ENCODE measurements at regions not wholly inside any gene's neighbourhood (a gene's known extent, or its start where the extent isn't known, plus 50 kb on each side); places are given as distances from the start of the nearest gene placed in this dataset.

GRCh38 chr4:30525662-30526315 is 194.4 kb upstream of the PCDH7 start:
- Histone ChIP-seq H3K4me1 (ENCODE audit: insufficient read depth, low read length) (no peaks in the 10 kb centered on the region), H3K9me3 (ENCODE audit: control insufficient read depth in 1 of 2, low read length in 2 of 2) (no peaks in the 10 kb centered on the region), H3K27me3 (ENCODE audit: insufficient read depth, low read length) (no peaks in the 10 kb centered on the region), H3K4me3 (ENCODE audit: low read length in 2 of 2) (no peak overlapping the region), H3K27ac (ENCODE audit: low read depth, low read length) (no peak overlapping the region), H3K36me3 (ENCODE audit: insufficient read depth, low read length) (no peaks in the 10 kb centered on the region)
- H3K27me3 Mint-ChIP-seq = no peaks in the 10 kb centered on the region
- no peak overlapping the region for H3K4me3 Mint-ChIP-seq
- intact Hi-C loops (cut with micrococcal nuclease) = no loop called here
- POLR2A ChIA-PET (ENCODE audit: partially characterized antibody) = no interaction called here
- CTCF ChIA-PET (ENCODE audit: partially characterized antibody) = no interaction called here
- no peaks in the 10 kb centered on the region for H3K4me1 Mint-ChIP-seq
- H3K36me3 Mint-ChIP-seq = no peaks in the 10 kb centered on the region
- H3K27ac Mint-ChIP-seq = no peak overlapping the region
- DNase-seq = no peak
- H3K9me3 Mint-ChIP-seq = peaks cover 1 to 19% (median 11%) of the 10 kb centered on the region in 8 donors

GRCh38 chr4:30535255-30535654 is 184.9 kb upstream of the PCDH7 start:
- no peak overlapping the region for H3K4me3 Mint-ChIP-seq
- H3K4me1 Mint-ChIP-seq = no peaks in the 10 kb centered on the region
- Histone ChIP-seq H3K27ac (ENCODE audit: low read depth, low read length) (no peak overlapping the region), H3K27me3 (ENCODE audit: insufficient read depth, low read length) (no peaks in the 10 kb centered on the region), H3K9me3 (ENCODE audit: control insufficient read depth in 1 of 2, low read length in 2 of 2) (no peaks in the 10 kb centered on the region), H3K4me3 (ENCODE audit: low read length in 2 of 2) (no peak overlapping the region), H3K4me1 (ENCODE audit: insufficient read depth, low read length) (no peaks in the 10 kb centered on the region), H3K36me3 (ENCODE audit: insufficient read depth, low read length) (no peaks in the 10 kb centered on the region)
- ChIA-PET CTCF (ENCODE audit: partially characterized antibody) (no interaction called here), POLR2A (ENCODE audit: partially characterized antibody) (no interaction called here)
- no peaks in the 10 kb centered on the region for H3K27me3 Mint-ChIP-seq
- intact Hi-C loops (cut with micrococcal nuclease) = loop anchor here (5.0 kb wide), 1 partner anchor 48 kb away; no protein-coding TSS in a partner anchor
- H3K9me3 Mint-ChIP-seq = peaks cover 5 to 31% (median 11%) of the 10 kb centered on the region in 8 donors
- H3K36me3 Mint-ChIP-seq = no peaks in the 10 kb centered on the region
- no peak overlapping the region for H3K27ac Mint-ChIP-seq
- no peak for DNase-seq

- Mint-ChIP-seq H3K4me3 (no peak overlapping the region), H3K4me1 (no peaks in the 10 kb centered on the region), H3K27me3 (no peaks in the 10 kb centered on the region), H3K9me3 (peaks cover 4 to 32% (median 10%) of the 10 kb centered on the region in 8 donors), H3K36me3 (no peaks in the 10 kb centered on the region), H3K27ac (no peak overlapping the region)
- POLR2A ChIA-PET (ENCODE audit: partially characterized antibody) = no interaction called here
- Histone ChIP-seq H3K4me1 (ENCODE audit: insufficient read depth, low read length) (no peaks in the 10 kb centered on the region), H3K9me3 (ENCODE audit: control insufficient read depth in 1 of 2, low read length in 2 of 2) (no peaks in the 10 kb centered on the region), H3K27me3 (ENCODE audit: insufficient read depth, low read length) (no peaks in the 10 kb centered on the region), H3K36me3 (ENCODE audit: insufficient read depth, low read length) (no peaks in the 10 kb centered on the region), H3K27ac (ENCODE audit: low read depth, low read length) (no peak overlapping the region), H3K4me3 (ENCODE audit: low read length in 2 of 2) (no peak overlapping the region)
- intact Hi-C loops (cut with micrococcal nuclease) = loop anchor here (5.0 kb wide), 1 partner anchor 49 kb away; no protein-coding TSS in a partner anchor
- CTCF ChIA-PET (ENCODE audit: partially characterized antibody) = no interaction called here
- DNase-seq = no peak
Measured at GRCh38 chr4:30536231-30536630, 183.9 kb upstream of the PCDH7 start.

- ChIA-PET CTCF (ENCODE audit: partially characterized antibody) (no interaction called here), POLR2A (ENCODE audit: partially characterized antibody) (no interaction called here)
- Histone ChIP-seq H3K27me3 (ENCODE audit: insufficient read depth, low read length) (no peaks in the 10 kb centered on the region), H3K4me3 (ENCODE audit: low read length in 2 of 2) (no peak overlapping the region), H3K36me3 (ENCODE audit: insufficient read depth, low read length) (no peaks in the 10 kb centered on the region), H3K4me1 (ENCODE audit: insufficient read depth, low read length) (no peaks in the 10 kb centered on the region), H3K27ac (ENCODE audit: low read depth, low read length) (no peak overlapping the region), H3K9me3 (ENCODE audit: control insufficient read depth in 1 of 2, low read length in 2 of 2) (no peaks in the 10 kb centered on the region)
- no peak overlapping the region for H3K4me3 Mint-ChIP-seq
- no peaks in the 10 kb centered on the region for H3K4me1 Mint-ChIP-seq
- no peaks in the 10 kb centered on the region for H3K36me3 Mint-ChIP-seq
- no peak overlapping the region for H3K27ac Mint-ChIP-seq
- H3K27me3 Mint-ChIP-seq = no peaks in the 10 kb centered on the region
- peaks cover 3 to 32% (median 10%) of the 10 kb centered on the region in 8 donors for H3K9me3 Mint-ChIP-seq
- no peak for DNase-seq
- intact Hi-C loops (cut with micrococcal nuclease) = loop anchor here (5.0 kb wide), 1 partner anchor 50 kb away; no protein-coding TSS in a partner anchor
Measured at GRCh38 chr4:30537456-30537855, 182.7 kb upstream of the PCDH7 start.

GRCh38 chr4:30538794-30539193 is 181.4 kb upstream of the PCDH7 start:
- H3K9me3 Mint-ChIP-seq = peaks cover 3 to 28% (median 10%) of the 10 kb centered on the region in 8 donors
- no peak overlapping the region for H3K27ac Mint-ChIP-seq
- Histone ChIP-seq H3K36me3 (ENCODE audit: insufficient read depth, low read length) (no peaks in the 10 kb centered on the region), H3K9me3 (ENCODE audit: control insufficient read depth in 1 of 2, low read length in 2 of 2) (no peaks in the 10 kb centered on the region), H3K27ac (ENCODE audit: low read depth, low read length) (no peak overlapping the region), H3K4me3 (ENCODE audit: low read length in 2 of 2) (no peak overlapping the region), H3K4me1 (ENCODE audit: insufficient read depth, low read length) (no peaks in the 10 kb centered on the region), H3K27me3 (ENCODE audit: insufficient read depth, low read length) (no peaks in the 10 kb centered on the region)
- no peaks in the 10 kb centered on the region for H3K36me3 Mint-ChIP-seq
- ChIA-PET POLR2A (ENCODE audit: partially characterized antibody) (no interaction called here), CTCF (ENCODE audit: partially characterized antibody) (no interaction called here)
- no peak for DNase-seq
- no peaks in the 10 kb centered on the region for H3K4me1 Mint-ChIP-seq
- H3K4me3 Mint-ChIP-seq = no peak overlapping the region
- intact Hi-C loops (cut with micrococcal nuclease) = loop anchor here (5.0 kb wide), 1 partner anchor 51 kb away; no protein-coding TSS in a partner anchor
- H3K27me3 Mint-ChIP-seq = no peaks in the 10 kb centered on the region

- Mint-ChIP-seq H3K4me3 (no peak overlapping the region), H3K9me3 (peaks cover 0 to 27% (median 7%) of the 10 kb centered on the region in 8 donors), H3K4me1 (no peaks in the 10 kb centered on the region), H3K27me3 (no peaks in the 10 kb centered on the region), H3K36me3 (no peaks in the 10 kb centered on the region), H3K27ac (no peak overlapping the region)
- H3K27me3 ChIP-seq (ENCODE audit: insufficient read depth, low read length) = no peaks in the 10 kb centered on the region
- no peak overlapping the region for H3K4me3 ChIP-seq (ENCODE audit: low read length in 2 of 2)
- ChIA-PET POLR2A (ENCODE audit: partially characterized antibody) (no interaction called here), CTCF (ENCODE audit: partially characterized antibody) (no interaction called here)
- DNase-seq = no peak
- intact Hi-C loops (cut with micrococcal nuclease) = no loop called here
- H3K4me1 ChIP-seq (ENCODE audit: insufficient read depth, low read length) = no peaks in the 10 kb centered on the region
- H3K36me3 ChIP-seq (ENCODE audit: insufficient read depth, low read length) = no peaks in the 10 kb centered on the region
- no peaks in the 10 kb centered on the region for H3K9me3 ChIP-seq (ENCODE audit: control insufficient read depth in 1 of 2, low read length in 2 of 2)
- no peak overlapping the region for H3K27ac ChIP-seq (ENCODE audit: low read depth, low read length)
Measured at GRCh38 chr4:30543057-30543456, 177.1 kb upstream of the PCDH7 start.

GRCh38 chr4:30553151-30553550 is 167.0 kb upstream of the PCDH7 start:
- Mint-ChIP-seq H3K36me3 (no peaks in the 10 kb centered on the region), H3K9me3 (peaks cover 0 to 23% (median 4%) of the 10 kb centered on the region in 8 donors), H3K4me1 (no peaks in the 10 kb centered on the region), H3K27ac (no peak overlapping the region), H3K27me3 (no peaks in the 10 kb centered on the region), H3K4me3 (no peak overlapping the region)
- Histone ChIP-seq H3K4me1 (ENCODE audit: insufficient read depth, low read length) (no peaks in the 10 kb centered on the region), H3K27ac (ENCODE audit: low read depth, low read length) (no peak overlapping the region), H3K4me3 (ENCODE audit: low read length in 2 of 2) (no peak overlapping the region), H3K27me3 (ENCODE audit: insufficient read depth, low read length) (no peaks in the 10 kb centered on the region), H3K9me3 (ENCODE audit: control insufficient read depth in 1 of 2, low read length in 2 of 2) (peaks cover 0 to 4% of the 10 kb centered on the region in 2 donors), H3K36me3 (ENCODE audit: insufficient read depth, low read length) (no peaks in the 10 kb centered on the region)
- CTCF ChIA-PET (ENCODE audit: partially characterized antibody) = no interaction called here
- DNase-seq = no peak
- POLR2A ChIA-PET (ENCODE audit: partially characterized antibody) = no interaction called here
- intact Hi-C loops (cut with micrococcal nuclease) = no loop called here

All from CD4-positive, alpha-beta memory T cell (primary cell).